Testis (tissue), 2 donors: ENCODE measurements at regions not wholly inside any gene's neighbourhood (a gene's known extent, or its start where the extent isn't known, plus 50 kb on each side); places are given as distances from the start of the nearest gene placed in this dataset.

ENCODE experiments used
- CTCF ChIP-seq, 3 experiments: fragments of 450-650 bp in 2 of 3; fragments of 200-600 bp in 1 of 3; sonication (generic) in 1 of 3; IDR thresholded peaks; one replicate each; pipeline ENCODE4 v1.5.1; 2016 to 2019; ENCODE audit warnings: antibody characterized with exemption in 3 of 3, mild to moderate bottlenecking in 2 of 3, moderate library complexity in 1 of 3
- POLR2A ChIP-seq: fragments of 450-650 bp; IDR thresholded peaks from one replicate; pipeline ENCODE4 v1.6.1; 2017; ENCODE audit warnings: antibody characterized with exemption, mild to moderate bottlenecking, moderate library complexity

GRCh38 chr15:72844067-72844466 lies 60.5 kb upstream of the ADPGK start:
- TF ChIP-seq CTCF (IDR thresholded peaks at IDR 0.05): no peak
- no peak for TF ChIP-seq POLR2A
